Erythroblast (primary cell): ENCODE measurements at regions not wholly inside any gene's neighbourhood (a gene's known extent, or its start where the extent isn't known, plus 50 kb on each side); places are given as distances from the start of the nearest gene placed in this dataset.

Source experiments
- GATA1 ChIP-seq: IDR thresholded peaks from 2 replicates; pipeline ENCODE4 v1.6.1; 2011; ENCODE audit warnings: low read depth, mild to moderate bottlenecking, control low read depth, low read length, moderate library complexity
- POLR2A ChIP-seq: IDR thresholded peaks from 2 replicates; pipeline ENCODE4 v1.6.1; 2011; ENCODE audit warnings: mild to moderate bottlenecking, low read length

DNA sequence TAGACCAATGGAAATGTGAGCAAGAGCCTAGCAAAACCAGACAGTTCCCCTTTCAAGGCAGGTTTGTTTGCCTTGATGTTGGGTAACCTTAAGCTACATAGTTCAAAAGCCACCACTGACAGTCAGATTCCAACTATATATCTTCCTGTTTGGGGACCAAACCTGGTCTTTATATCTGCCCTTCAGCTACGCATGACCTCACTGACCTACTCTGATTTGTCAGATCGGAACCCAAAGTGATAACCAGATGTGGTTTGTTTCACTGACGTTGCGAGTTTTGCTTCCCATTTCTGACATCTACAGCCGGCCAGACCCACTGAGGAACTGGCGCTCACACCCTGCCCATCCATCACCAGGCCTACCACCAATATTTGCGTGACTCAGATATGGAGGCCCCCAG lies 361.1 kb upstream of the CHRM3 start:
- TF ChIP-seq POLR2A (no peak), GATA1 (no peak)
